ENCODE measurements at regions not wholly inside any gene's neighbourhood (a gene's known extent, or its start where the extent isn't known, plus 50 kb on each side); places are given as distances from the start of the nearest gene placed in this dataset.
"Not testable (repeated sequence)": the region's sequence is repeated elsewhere in the genome, so short reads cannot be mapped to it uniquely, and the experiment has no call there.

GRCh38 chr21:38902608-38903445, 97.1 kb downstream of the ETS2 start:
- no peak for TF ChIP-seq CTCF (IDR thresholded peaks at IDR 0.05)
- no peaks in the 10 kb centered on the region for H3K36me3 ChIP-seq
- no peak overlapping the region for H3K27ac ChIP-seq
- no peak for DNase-seq
- ATAC-seq, result no peak
- no peaks in the 10 kb centered on the region for H3K27me3 ChIP-seq
- intact Hi-C loops (cut with DNase I), result no loop called here
- H3K4me3 ChIP-seq, result no peak overlapping the region
- peaks cover 13% of the 10 kb centered on the region for H3K4me1 ChIP-seq
- no peaks in the 10 kb centered on the region for H3K9me3 ChIP-seq

GRCh38 chr21:38900499-38900898, 94.8 kb downstream of the ETS2 start:
- no peak overlapping the region for H3K27ac ChIP-seq
- ATAC-seq (no peak), DNase-seq (no peak)
- H3K27me3 ChIP-seq, result no peaks in the 10 kb centered on the region
- TF ChIP-seq CTCF (IDR thresholded peaks at IDR 0.05), result no peak
- no peak overlapping the region for H3K4me3 ChIP-seq
- no peaks in the 10 kb centered on the region for H3K4me1 ChIP-seq
- no peaks in the 10 kb centered on the region for H3K9me3 ChIP-seq
- intact Hi-C loops (cut with DNase I), result no loop called here
- H3K36me3 ChIP-seq, result no peaks in the 10 kb centered on the region

- intact Hi-C loops (cut with DNase I), result not testable (repeated sequence)
Measured at GRCh38 chr21:38899985-38900384, 94.3 kb downstream of the ETS2 start.

GRCh38 chr21:38899277-38899947, 93.7 kb downstream of the ETS2 start:
- Histone ChIP-seq H3K27ac (no peak overlapping the region), H3K9me3 (no peaks in the 10 kb centered on the region), H3K36me3 (no peaks in the 10 kb centered on the region), H3K27me3 (no peaks in the 10 kb centered on the region), H3K4me1 (no peaks in the 10 kb centered on the region), H3K4me3 (no peak overlapping the region)
- no peak for TF ChIP-seq CTCF (IDR thresholded peaks at IDR 0.05)
- intact Hi-C loops (cut with DNase I), result no loop called here
- ATAC-seq, result no peak
- no peak for DNase-seq

More at GRCh38 chr21:38899985-38900384, 94.3 kb downstream of the ETS2 start:
- not testable (repeated sequence) for H3K4me3 ChIP-seq, ATAC-seq, H3K9me3 ChIP-seq, H3K36me3 ChIP-seq, H3K27me3 ChIP-seq, DNase-seq, H3K27ac ChIP-seq, H3K4me1 ChIP-seq

GRCh38 chr21:38898422-38899096, 92.8 kb downstream of the ETS2 start:
- intact Hi-C loops (cut with DNase I), result no loop called here
- H3K9me3 ChIP-seq, result no peaks in the 10 kb centered on the region

More at GRCh38 chr21:38898422-38899096, 92.8 kb downstream of the ETS2 start:
- no peak overlapping the region for H3K27ac ChIP-seq
- TF ChIP-seq CTCF (IDR thresholded peaks at IDR 0.05), result no peak
- H3K27me3 ChIP-seq, result no peaks in the 10 kb centered on the region
- DNase-seq (no peak), ATAC-seq (peak; percentile 88)
- H3K36me3 ChIP-seq, result no peaks in the 10 kb centered on the region
- no peak overlapping the region for H3K4me3 ChIP-seq
- no peaks in the 10 kb centered on the region for H3K4me1 ChIP-seq

Measured in upper lobe of right lung (tissue), 1 donor.